ENCODE measurements at regions not wholly inside any gene's neighbourhood (a gene's known extent, or its start where the extent isn't known, plus 50 kb on each side); places are given as distances from the start of the nearest gene placed in this dataset.

DNA sequence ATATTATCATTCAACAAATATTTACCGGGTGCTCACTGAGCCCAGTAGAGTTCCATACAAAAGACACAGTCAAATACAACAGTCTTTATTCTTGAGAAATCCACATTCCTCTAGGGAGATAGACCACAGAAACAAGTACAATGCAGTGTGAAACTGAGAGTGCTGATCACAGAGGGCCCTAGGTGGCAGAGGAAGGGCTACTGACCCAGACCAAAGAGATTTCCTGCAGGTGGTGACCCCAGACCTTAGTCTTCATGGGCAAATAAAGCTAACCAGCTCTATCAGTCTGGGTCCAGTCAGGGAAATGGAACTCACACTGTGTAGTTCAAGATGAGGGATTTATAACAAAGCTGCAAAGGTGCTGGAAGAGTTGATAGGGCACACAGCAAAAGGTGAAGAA, 110.4 kb upstream of the SLC27A6 start:
- H2BK20ac ChIP-seq (ENCODE audit: low read depth, low read length) = no peak overlapping the region
- CTCF ChIA-PET = no interaction called here
- no TSS peak for BruUV-seq (replicated peaks)

More for the DNA sequence above, 110.4 kb upstream of the SLC27A6 start:
- POLR2A ChIA-PET (ENCODE audit: unreplicated experiment) = no interaction called here
- H3K9ac ChIP-seq (ENCODE audit: low read depth, low read length) = no peak overlapping the region
- H4K8ac ChIP-seq (ENCODE audit: low read depth in 2 of 2, low read length in 2 of 2) = no peak overlapping the region
- in situ Hi-C loops (cut with MboI; ENCODE audit: low sequenced_read_pairs) = no loop called here
- no peaks in the 10 kb centered on the region for H4K20me1 ChIP-seq (ENCODE audit: insufficient read depth, low read length)
- no peaks in the 10 kb centered on the region for H3K4me1 ChIP-seq (ENCODE audit: control insufficient read depth, insufficient read depth, low read length)
- no peak overlapping the region for H3K23ac ChIP-seq (ENCODE audit: low read depth, low read length)
- H3K56ac ChIP-seq (ENCODE audit: extremely low read depth, insufficient read depth, low read length) = no peak overlapping the region
- no peak overlapping the region for H3K4me3 ChIP-seq (ENCODE audit: insufficient read depth, low read depth, low read length)
- no peak overlapping the region for H2BK120ac ChIP-seq (ENCODE audit: low read depth, low read length)
- WGBS, 2 experiments (ENCODE audit: extremely low coverage in 2 of 2, insufficient read length in 1 of 2) = no CpG with 5 or more reads among the region's 1 CpG
- dilution Hi-C loops (cut with HindIII; ENCODE audit: low sequenced_read_pairs, unreplicated experiment) = no loop called here
- no peaks in the 10 kb centered on the region for H3K36me3 ChIP-seq (ENCODE audit: control insufficient read depth, insufficient read depth, low read length)
- ATAC-seq (ENCODE audit: low read depth) = no peak
- H3K27me3 ChIP-seq (ENCODE audit: control insufficient read depth, insufficient read depth, low read length) = no peaks in the 10 kb centered on the region
- no peak for DNase-seq
- no peak for TF ChIP-seq MXI1 (IDR thresholded peaks at IDR 0.05; ENCODE audit: borderline replicate concordance, low read depth, low read length)
- TF ChIP-seq, protein P1, sequence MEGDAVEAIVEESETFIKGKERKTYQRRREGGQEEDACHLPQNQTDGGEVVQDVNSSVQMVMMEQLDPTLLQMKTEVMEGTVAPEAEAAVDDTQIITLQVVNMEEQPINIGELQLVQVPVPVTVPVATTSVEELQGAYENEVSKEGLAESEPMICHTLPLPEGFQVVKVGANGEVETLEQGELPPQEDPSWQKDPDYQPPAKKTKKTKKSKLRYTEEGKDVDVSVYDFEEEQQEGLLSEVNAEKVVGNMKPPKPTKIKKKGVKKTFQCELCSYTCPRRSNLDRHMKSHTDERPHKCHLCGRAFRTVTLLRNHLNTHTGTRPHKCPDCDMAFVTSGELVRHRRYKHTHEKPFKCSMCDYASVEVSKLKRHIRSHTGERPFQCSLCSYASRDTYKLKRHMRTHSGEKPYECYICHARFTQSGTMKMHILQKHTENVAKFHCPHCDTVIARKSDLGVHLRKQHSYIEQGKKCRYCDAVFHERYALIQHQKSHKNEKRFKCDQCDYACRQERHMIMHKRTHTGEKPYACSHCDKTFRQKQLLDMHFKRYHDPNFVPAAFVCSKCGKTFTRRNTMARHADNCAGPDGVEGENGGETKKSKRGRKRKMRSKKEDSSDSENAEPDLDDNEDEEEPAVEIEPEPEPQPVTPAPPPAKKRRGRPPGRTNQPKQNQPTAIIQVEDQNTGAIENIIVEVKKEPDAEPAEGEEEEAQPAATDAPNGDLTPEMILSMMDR (conservative IDR thresholded peaks at IDR 0.05; ENCODE audit: low read depth, low read length) = no peak
- no peak for TF ChIP-seq NFE2L2 (IDR thresholded peaks at IDR 0.05; ENCODE audit: low read depth, low read length)
- TF ChIP-seq, protein P2, sequence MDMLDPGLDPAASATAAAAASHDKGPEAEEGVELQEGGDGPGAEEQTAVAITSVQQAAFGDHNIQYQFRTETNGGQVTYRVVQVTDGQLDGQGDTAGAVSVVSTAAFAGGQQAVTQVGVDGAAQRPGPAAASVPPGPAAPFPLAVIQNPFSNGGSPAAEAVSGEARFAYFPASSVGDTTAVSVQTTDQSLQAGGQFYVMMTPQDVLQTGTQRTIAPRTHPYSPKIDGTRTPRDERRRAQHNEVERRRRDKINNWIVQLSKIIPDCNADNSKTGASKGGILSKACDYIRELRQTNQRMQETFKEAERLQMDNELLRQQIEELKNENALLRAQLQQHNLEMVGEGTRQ (IDR thresholded peaks at IDR 0.05; ENCODE audit: low read depth, low read length) = no peak
- no peak for TF ChIP-seq CEBPB (IDR thresholded peaks at IDR 0.05; ENCODE audit: low read depth, low read length)
- no peak for TF ChIP-seq CHD1 (IDR thresholded peaks at IDR 0.05; ENCODE audit: low read depth, low read length)
- no peak for TF ChIP-seq BHLHE40 (IDR thresholded peaks at IDR 0.05; ENCODE audit: low read depth, low read length)
- no peak for TF ChIP-seq SMC3 (IDR thresholded peaks at IDR 0.05; ENCODE audit: low read depth, low read length)
- no peak for TF ChIP-seq RCOR1 (IDR thresholded peaks at IDR 0.05; ENCODE audit: insufficient replicate concordance, low read length)
- no peak for TF ChIP-seq MAFK (IDR thresholded peaks at IDR 0.05; ENCODE audit: low read depth, low read length)
- no peak for TF ChIP-seq FOS (IDR thresholded peaks at IDR 0.05; ENCODE audit: low read depth, low read length)
- TF ChIP-seq, protein P3, sequence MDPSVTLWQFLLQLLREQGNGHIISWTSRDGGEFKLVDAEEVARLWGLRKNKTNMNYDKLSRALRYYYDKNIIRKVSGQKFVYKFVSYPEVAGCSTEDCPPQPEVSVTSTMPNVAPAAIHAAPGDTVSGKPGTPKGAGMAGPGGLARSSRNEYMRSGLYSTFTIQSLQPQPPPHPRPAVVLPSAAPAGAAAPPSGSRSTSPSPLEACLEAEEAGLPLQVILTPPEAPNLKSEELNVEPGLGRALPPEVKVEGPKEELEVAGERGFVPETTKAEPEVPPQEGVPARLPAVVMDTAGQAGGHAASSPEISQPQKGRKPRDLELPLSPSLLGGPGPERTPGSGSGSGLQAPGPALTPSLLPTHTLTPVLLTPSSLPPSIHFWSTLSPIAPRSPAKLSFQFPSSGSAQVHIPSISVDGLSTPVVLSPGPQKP (IDR thresholded peaks at IDR 0.05; ENCODE audit: borderline replicate concordance, low read depth, low read length) = no peak
- TF ChIP-seq RFX5 (IDR thresholded peaks at IDR 0.05; ENCODE audit: low read depth, low read length) = no peak
- TF ChIP-seq POLR2A (IDR thresholded peaks at IDR 0.05; ENCODE audit: low read depth, low read length) = no peak
- no peak for TF ChIP-seq MAZ (IDR thresholded peaks at IDR 0.05; ENCODE audit: borderline replicate concordance, low read depth, low read length)
- no peak for TF ChIP-seq RAD21 (IDR thresholded peaks at IDR 0.05; ENCODE audit: low read length)
- no peaks in the 10 kb centered on the region for H3K79me1 ChIP-seq (ENCODE audit: low read depth in 1 of 2, low read length in 2 of 2)
- no peak overlapping the region for H2AFZ ChIP-seq (replicated peaks; ENCODE audit: low read length, poor library complexity)
- H3K27ac ChIP-seq (ENCODE audit: insufficient read depth, low read length) = no peak overlapping the region
- intact Hi-C loops (cut with micrococcal nuclease) = no loop called here
- no peaks in the 10 kb centered on the region for H3K9me3 ChIP-seq (ENCODE audit: control insufficient read depth, insufficient read depth, low read length)
- H4K5ac ChIP-seq (ENCODE audit: low read depth, low read length) = no peak overlapping the region
- no peaks in the 10 kb centered on the region for H3K9me1 ChIP-seq (ENCODE audit: insufficient read depth, low read length)
- no peak overlapping the region for H4K91ac ChIP-seq (ENCODE audit: insufficient read depth, low read depth, low read length)
- no peak overlapping the region for H2AK9ac ChIP-seq (replicated peaks; ENCODE audit: low read depth, low read length, poor library complexity)
- no peak overlapping the region for H3K4ac ChIP-seq (ENCODE audit: low read depth, low read length)
- no peak overlapping the region for H3K18ac ChIP-seq (ENCODE audit: low read depth, low read length)
- H2BK5ac ChIP-seq (ENCODE audit: low read depth, low read length, poor library complexity, severe bottlenecking) = no peak overlapping the region
- H3K14ac ChIP-seq (replicated peaks; ENCODE audit: low read depth, low read length) = no peak overlapping the region
- H3K4me2 ChIP-seq (ENCODE audit: low read depth, low read length) = no peak overlapping the region
- no peak overlapping the region for H2BK15ac ChIP-seq (ENCODE audit: low read depth, low read length)
- no peak overlapping the region for H2AK5ac ChIP-seq (ENCODE audit: low read depth, low read length)
